Right hindlimb (tissue), 1 donor: ENCODE measurements at regions not wholly inside any gene's neighbourhood (a gene's known extent, or its start where the extent isn't known, plus 50 kb on each side); places are given as distances from the start of the nearest gene placed in this dataset.
"Not testable (repeated sequence)": the region's sequence is repeated elsewhere in the genome, so short reads cannot be mapped to it uniquely, and the experiment has no call there.

Source experiments
- DNase-seq: peaks from one replicate; pipeline ENCODE4 v3.0.0-alpha.2; 2018

DNA sequence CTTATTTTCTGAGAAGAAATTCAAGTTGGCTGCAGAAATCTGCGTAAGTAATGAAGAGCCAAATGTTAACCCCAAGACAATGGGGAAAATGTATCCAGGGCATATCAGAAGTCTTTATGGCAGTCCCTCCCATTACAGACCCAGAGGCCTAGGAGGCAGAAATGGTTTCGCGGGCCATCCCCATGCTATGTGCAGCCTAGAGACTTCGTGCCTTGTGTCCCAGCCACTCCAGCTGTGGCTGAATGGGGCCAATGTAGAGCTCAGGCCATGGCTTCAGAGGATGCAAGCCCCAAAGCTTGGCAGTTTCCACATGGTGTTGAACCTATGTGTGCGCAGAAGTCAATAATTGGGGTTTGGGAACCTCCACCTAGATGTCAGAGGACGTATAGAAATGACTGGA is 131.9 kb downstream of the GPR37 start:
- DNase-seq: no peak

DNA sequence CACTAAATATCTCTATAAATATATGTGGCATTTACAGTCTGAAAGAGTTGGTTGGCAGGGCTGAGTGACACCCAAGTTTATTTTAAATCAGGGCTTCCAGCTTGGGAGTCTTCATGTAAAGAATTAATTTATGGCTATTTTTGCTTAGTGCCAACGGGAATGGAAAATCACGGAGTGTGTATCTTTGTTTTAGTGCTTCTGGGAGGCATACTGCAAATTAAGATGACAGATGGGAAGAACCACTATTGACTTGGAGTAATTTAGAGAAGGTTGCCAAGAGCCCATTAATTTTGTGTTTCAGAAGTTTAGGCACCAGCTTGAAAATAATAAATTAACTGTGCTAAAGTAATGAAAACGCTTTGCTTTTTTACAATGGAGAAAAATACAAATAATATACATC is 135.2 kb downstream of the GPR37 start:
- no peak for DNase-seq

- DNase-seq: no peak
Measured at GRCh38 chr7:124618871-124619270, 146.7 kb downstream of the GPR37 start.

GRCh38 chr7:124618051-124618450 is 147.5 kb downstream of the GPR37 start:
- DNase-seq: not testable (repeated sequence)

- DNase-seq: no peak
Measured at GRCh38 chr7:124603066-124603465, 162.5 kb downstream of the GPR37 start.

GRCh38 chr7:124597509-124597908 is 168.1 kb downstream of the GPR37 start:
- no peak for DNase-seq

GRCh38 chr7:124596881-124597280 is 168.7 kb downstream of the GPR37 start:
- DNase-seq: no peak

- no peak for DNase-seq
Measured at GRCh38 chr7:124590814-124591213, 174.8 kb downstream of the GPR37 start.

DNA sequence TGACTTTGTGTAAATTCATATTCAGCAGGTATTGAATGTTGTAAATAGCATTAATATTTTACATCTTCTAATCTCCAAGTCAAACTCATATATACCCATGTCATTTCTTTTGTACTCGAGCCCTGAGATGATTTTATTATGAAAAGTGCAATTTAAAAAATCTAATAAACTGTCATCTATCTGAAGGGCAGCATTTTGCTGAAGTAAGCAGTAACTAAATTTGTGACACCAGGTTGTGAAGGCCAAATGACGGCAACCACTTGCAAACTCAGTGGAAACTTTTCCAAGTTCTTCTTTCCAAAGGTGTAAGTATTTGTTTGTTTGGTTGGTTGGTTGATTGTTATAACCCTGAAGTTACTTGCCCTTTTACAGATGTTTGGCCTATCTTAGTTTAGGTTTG is 188.3 kb downstream of the GPR37 start:
- no peak for DNase-seq

DNA sequence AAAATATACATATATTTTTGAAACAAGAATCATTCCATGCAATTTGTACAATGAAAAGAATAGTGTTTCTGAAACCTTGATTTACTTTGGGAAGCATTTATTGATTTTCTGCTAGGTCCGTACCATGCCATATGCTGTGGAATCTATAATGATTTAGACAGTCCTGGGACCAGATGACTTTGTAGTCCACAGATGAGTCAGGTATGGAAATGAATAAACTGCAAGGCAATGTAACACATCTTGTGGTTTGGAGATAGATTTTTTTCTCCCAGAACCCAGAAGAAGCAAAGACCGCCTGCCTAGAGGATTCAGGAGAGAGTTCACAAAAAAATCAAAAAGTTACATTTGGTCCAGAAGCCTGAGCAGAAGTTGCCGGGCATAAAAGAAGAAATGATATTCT is 190.4 kb downstream of the GPR37 start:
- DNase-seq: no peak

- DNase-seq: no peak
Measured at GRCh38 chr7:124570558-124570957, 195.0 kb downstream of the GPR37 start.

DNA sequence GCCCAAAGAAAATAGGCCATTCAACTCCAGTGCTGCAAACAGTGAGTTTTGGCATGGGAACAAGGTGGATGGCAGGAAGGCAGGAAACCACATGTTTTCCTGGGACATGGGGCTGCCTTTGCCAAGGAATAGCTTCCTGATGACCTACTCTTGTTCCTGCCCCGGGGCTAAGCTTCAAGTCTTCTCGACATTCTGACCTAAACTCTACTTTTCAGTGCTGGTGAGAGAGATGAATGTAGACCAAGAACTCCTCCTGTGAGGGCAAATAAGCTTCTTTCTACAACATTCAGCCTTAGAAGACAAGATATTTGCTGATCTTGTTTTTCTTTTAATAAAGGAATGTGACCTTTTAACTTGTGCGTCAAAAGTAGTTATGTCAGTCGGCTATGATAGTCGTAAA is 199.0 kb downstream of the GPR37 start:
- no peak for DNase-seq

GRCh38 chr7:124557587-124557986 is 208.0 kb downstream of the GPR37 start:
- DNase-seq: no peak

- DNase-seq: no peak
Measured at GRCh38 chr7:124557101-124557500, 208.5 kb downstream of the GPR37 start.

GRCh38 chr7:124553502-124553901 is 212.1 kb downstream of the GPR37 start:
- no peak for DNase-seq

- no peak for DNase-seq
Measured at GRCh38 chr7:124552217-124552616, 213.4 kb downstream of the GPR37 start.

- DNase-seq: no peak
Measured at GRCh38 chr7:124550036-124550435, 215.6 kb downstream of the GPR37 start.

DNA sequence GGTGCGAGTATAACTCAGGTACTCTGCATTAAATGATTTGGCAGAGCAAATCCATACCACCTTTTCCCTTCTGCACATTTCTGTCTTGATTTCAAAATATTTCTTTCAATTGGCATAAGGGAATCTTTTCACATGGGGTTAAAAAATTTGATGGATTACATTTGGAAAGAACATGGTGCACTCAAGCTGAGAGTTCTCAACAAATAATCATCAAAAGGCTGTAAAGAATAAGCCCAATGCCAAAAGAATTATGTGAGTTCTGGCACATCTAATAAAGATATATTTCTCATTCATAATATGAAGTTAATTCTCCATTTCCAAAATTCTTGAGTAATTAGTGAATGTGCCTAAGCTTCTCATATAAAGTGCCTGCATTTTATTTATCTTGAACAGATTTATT is 223.1 kb downstream of the GPR37 start:
- no peak for DNase-seq

GRCh38 chr7:124536156-124536762 is 229.3 kb downstream of the GPR37 start:
- no peak for DNase-seq

- no peak for DNase-seq
Measured at GRCh38 chr7:124532166-124532565, 233.4 kb downstream of the GPR37 start.

DNA sequence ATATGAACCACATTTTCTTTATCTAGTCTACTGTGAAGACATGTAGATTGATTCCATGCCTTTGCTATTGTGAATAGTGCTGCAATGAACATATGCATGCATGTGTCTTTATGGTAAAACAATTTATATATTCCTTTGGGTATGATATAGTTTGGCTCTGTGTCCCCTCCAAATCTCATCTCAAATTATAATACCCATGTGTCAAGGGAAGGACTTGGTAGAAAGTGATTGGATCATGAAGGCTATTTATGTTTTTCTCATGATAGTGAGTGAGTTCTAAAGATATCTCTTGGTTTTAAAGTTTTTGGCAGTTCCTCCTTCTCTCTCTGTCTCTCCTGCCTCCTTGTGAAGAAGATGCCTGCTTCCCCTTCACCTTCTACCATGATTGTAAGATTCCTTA is 248.7 kb downstream of the GPR37 start:
- no peak for DNase-seq

GRCh38 chr7:124515106-124515830 is 250.3 kb downstream of the GPR37 start:
- DNase-seq: no peak

- DNase-seq: no peak
Measured at GRCh38 chr7:124514471-124514870, 251.1 kb downstream of the GPR37 start.

DNA sequence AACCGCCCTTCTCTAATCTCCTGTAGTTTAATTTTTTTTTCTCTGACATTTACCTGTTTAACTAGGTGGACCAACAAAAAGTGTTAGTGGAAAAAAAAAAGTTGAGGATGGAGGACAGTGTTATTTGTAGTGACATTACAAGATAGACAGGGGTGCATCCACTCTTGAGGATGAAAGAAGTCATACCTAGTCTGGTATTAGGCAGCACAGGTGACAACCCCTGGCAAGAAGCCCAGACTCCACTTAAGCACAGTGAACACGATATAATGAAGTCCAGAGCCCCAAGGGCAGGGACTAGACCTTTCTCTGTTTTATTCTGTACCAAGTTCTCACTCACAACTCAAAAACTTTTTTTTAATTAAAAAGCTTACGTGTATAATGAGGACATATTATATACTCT is 268.4 kb downstream of the GPR37 start:
- DNase-seq: no peak

DNA sequence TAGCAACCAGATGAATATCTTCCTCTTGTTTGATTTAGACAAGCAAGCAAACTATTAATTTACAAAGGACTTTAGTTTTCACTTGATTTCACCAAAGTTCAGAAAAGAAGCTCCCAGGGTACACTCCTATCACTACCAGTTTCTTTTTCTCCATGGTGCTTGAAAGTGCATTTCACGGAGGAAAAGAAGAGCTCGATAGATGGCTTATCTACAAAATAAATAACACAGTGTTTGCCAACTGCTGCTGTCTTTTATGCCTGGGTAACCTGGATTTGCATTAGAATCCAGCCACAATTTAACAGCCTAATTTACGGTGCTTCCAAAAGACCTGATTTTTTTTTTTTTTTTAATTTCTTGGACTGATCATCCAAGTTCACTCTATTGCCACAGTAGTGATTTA is 275.7 kb downstream of the GPR37 start:
- no peak for DNase-seq
